CD1c-positive myeloid dendritic cell (primary cell): ENCODE measurements at regions not wholly inside any gene's neighbourhood (a gene's known extent, or its start where the extent isn't known, plus 50 kb on each side); places are given as distances from the start of the nearest gene placed in this dataset.
"Not testable (repeated sequence)": the region's sequence is repeated elsewhere in the genome, so short reads cannot be mapped to it uniquely, and the experiment has no call there.

Experiments
- DNase-seq: peaks from one replicate; pipeline ENCODE4 v3.0.0-alpha.2; 2016; ENCODE audit errors: extremely low spot score

GRCh38 chr4:183814461-183814860 is 90.6 kb upstream of the STOX2 start:
- DNase-seq: no peak

- no peak for DNase-seq
These were observed 89.0 kb upstream of the STOX2 start for GRCh38 chr4:183816077-183816476.

GRCh38 chr4:183816882-183817509 is 88.1 kb upstream of the STOX2 start:
- DNase-seq: no peak

GRCh38 chr4:183818591-183818990 is 86.5 kb upstream of the STOX2 start:
- not testable (repeated sequence) for DNase-seq

GRCh38 chr4:183821076-183821853 is 83.8 kb upstream of the STOX2 start:
- DNase-seq: no peak

GRCh38 chr4:183823434-183823833 is 81.7 kb upstream of the STOX2 start:
- no peak for DNase-seq

- no peak for DNase-seq
These were observed 79.8 kb upstream of the STOX2 start for GRCh38 chr4:183825346-183825745.

GRCh38 chr4:183826461-183826860 is 78.6 kb upstream of the STOX2 start:
- DNase-seq: no peak

GRCh38 chr4:183828125-183828524 is 77.0 kb upstream of the STOX2 start:
- DNase-seq: no peak

GRCh38 chr4:183828839-183829238 is 76.3 kb upstream of the STOX2 start:
- no peak for DNase-seq

- DNase-seq: peak; percentile 63
These were observed 74.6 kb upstream of the STOX2 start for GRCh38 chr4:183830438-183830985.

GRCh38 chr4:183831026-183831446 is 74.1 kb upstream of the STOX2 start:
- DNase-seq: no peak

- peak; percentile 43 for DNase-seq
These were observed 73.4 kb upstream of the STOX2 start for GRCh38 chr4:183831683-183832082.

- DNase-seq: peak; percentile 35
These were observed 72.2 kb upstream of the STOX2 start for GRCh38 chr4:183832776-183833450.

GRCh38 chr4:183834252-183834651 is 70.9 kb upstream of the STOX2 start:
- no peak for DNase-seq

- DNase-seq: no peak
These were observed 67.9 kb upstream of the STOX2 start for GRCh38 chr4:183837222-183837621.

GRCh38 chr4:183838987-183839712 is 66.0 kb upstream of the STOX2 start:
- DNase-seq: no peak

- DNase-seq: peak; percentile 73
These were observed 64.8 kb upstream of the STOX2 start for GRCh38 chr4:183840311-183840710.

- DNase-seq: no peak
These were observed 64.1 kb upstream of the STOX2 start for GRCh38 chr4:183841001-183841400.

- DNase-seq: no peak
These were observed 63.0 kb upstream of the STOX2 start for GRCh38 chr4:183842129-183842528.

- DNase-seq: no peak
These were observed 61.8 kb upstream of the STOX2 start for GRCh38 chr4:183843248-183843671.

GRCh38 chr4:183846951-183847350 is 58.2 kb upstream of the STOX2 start:
- no peak for DNase-seq
